GM12878 (cell line): ENCODE measurements at regions not wholly inside any gene's neighbourhood (a gene's known extent, or its start where the extent isn't known, plus 50 kb on each side); places are given as distances from the start of the nearest gene placed in this dataset.

Source experiments
- ATAC-seq: fragments of 200-7000 bp; cut with Tn5 transposase; 3 replicates; pipeline ENCODE4 v1.9.1; 2020; ENCODE audit warnings: mild to moderate bottlenecking, moderate library complexity
- BruUV-seq: library from RNA; stranded (reverse); fragments of 400-500 nt; replicated peaks from 2 replicates; lab custom pipeline; 2021; lab: Mats Ljungman, UMichigan
- CTCF ChIA-PET: fragments of 300-600 bp; sonication (Branson Sonifier 250); formaldehyde crosslinking; extraction: SDS; loops from one replicate; lab custom pipeline; 2021; ENCODE audit warnings: inconsistent platforms; lab: Yijun Ruan, JAX
- POLR2A ChIA-PET: fragments of 350-600 bp; formaldehyde crosslinking; extraction: SDS; loops from one replicate; lab custom pipeline; 2021; ENCODE audit warnings: inconsistent platforms; lab: Charles Lee
- RAD21 ChIA-PET: fragments of 300-600 bp; sonication (Branson Sonifier 250); formaldehyde crosslinking; loops from one replicate; lab custom pipeline; 2023; ENCODE audit warnings: antibody characterized with exemption; ENCODE audit not compliant: unreplicated experiment; lab: Charles Lee
- SMC1A ChIA-PET: fragments of 300-600 bp; sonication (Branson Sonifier 250); formaldehyde crosslinking; loops from one replicate; lab custom pipeline; 2023; ENCODE audit not compliant: unreplicated experiment, uncharacterized antibody; lab: Charles Lee
- DNase-seq: peaks from one replicate; pipeline ENCODE4 v3.0.0-alpha.2; 2011; ENCODE audit warnings: low read depth, low spot score
- FAIRE-seq: peaks from 3 replicates; lab custom pipeline; 2011; peaks lifted over from hg19 to GRCh38; lab: Jason Lieb, UNC
- H2AFZ ChIP-seq: 2 replicates; pipeline ENCODE4 v1.6.0; 2011; ENCODE audit warnings: low read depth, low read length, control low read depth; ENCODE audit not compliant: control insufficient read depth
- H3K27ac ChIP-seq: 2 replicates; pipeline ENCODE4 v1.5.1; 2011; ENCODE audit warnings: control low read depth; ENCODE audit not compliant: control insufficient read depth, insufficient read depth
- H3K27me3 ChIP-seq, 2 experiments: replicated peaks in 1 of 2; 2 replicates each; pipeline versions ENCODE4 v1.6.0 to v1.6.1; 2011; ENCODE audit warnings: low read length in 1 of 2; ENCODE audit not compliant: control insufficient read depth in 2 of 2, insufficient read depth in 2 of 2
- H3K36me3 ChIP-seq, 2 experiments: 2 replicates each; pipeline ENCODE4 v1.5.1; 2011; ENCODE audit warnings: low read length in 1 of 2; ENCODE audit not compliant: control insufficient read depth in 2 of 2, insufficient read depth in 2 of 2
- H3K4me1 ChIP-seq: 2 replicates; pipeline ENCODE4 v1.6.1; 2011; ENCODE audit warnings: mild to moderate bottlenecking, low read length, moderate library complexity, mixed read lengths; ENCODE audit not compliant: control insufficient read depth, insufficient read depth
- H3K4me2 ChIP-seq: 2 replicates; pipeline ENCODE4 v1.6.0; 2011; ENCODE audit warnings: control low read depth; ENCODE audit not compliant: control insufficient read depth, insufficient read depth
- H3K4me3 ChIP-seq: fragments of 200-600 bp; sonication (generic); 2 replicates; pipeline ENCODE4 v1.5.1; 2016
- H3K79me2 ChIP-seq: 2 replicates; pipeline ENCODE4 v1.6.0; 2011; ENCODE audit warnings: low read length; ENCODE audit not compliant: control insufficient read depth, insufficient read depth
- H3K9ac ChIP-seq: 2 replicates; pipeline ENCODE4 v1.8.0; 2011; ENCODE audit warnings: low read length, control low read depth, mixed read lengths; ENCODE audit not compliant: control insufficient read depth, insufficient read depth
- H3K9me3 ChIP-seq: replicated peaks from 3 replicates; pipeline ENCODE4 v1.5.1; 2011; ENCODE audit warnings: mild to moderate bottlenecking, low read length; ENCODE audit not compliant: control insufficient read depth, insufficient read depth
- H4K20me1 ChIP-seq: 2 replicates; pipeline ENCODE4 v1.6.0; 2011; ENCODE audit not compliant: control insufficient read depth, insufficient read depth
- ATF7 ChIP-seq: fragments of 450-650 bp; IDR thresholded peaks from 2 replicates; pipeline ENCODE4 v1.6.1; 2016; ENCODE audit warnings: low read depth, mild to moderate bottlenecking
- BRCA1 ChIP-seq: IDR thresholded peaks from 2 replicates; pipeline ENCODE4 v1.6.1; 2011; ENCODE audit warnings: low read depth, low read length, improper control_type of control experiment
- CUX1 ChIP-seq: IDR thresholded peaks from 2 replicates; pipeline ENCODE4 v1.6.1; 2012; ENCODE audit warnings: improper control_type of control experiment, low read depth, low read length; ENCODE audit not compliant: insufficient replicate concordance
- EED ChIP-seq: sonication (generic); IDR thresholded peaks from 2 replicates; pipeline ENCODE4 v1.6.1; 2016; ENCODE audit warnings: antibody characterized with exemption, low read depth
- HCFC1 ChIP-seq: fragments of 150-350 bp; IDR thresholded peaks from 2 replicates; pipeline ENCODE4 v1.6.1; 2014; ENCODE audit warnings: low read length
- HDGF ChIP-seq: fragments of 450-650 bp; IDR thresholded peaks from 2 replicates; pipeline ENCODE4 v1.6.1; 2016; ENCODE audit warnings: antibody characterized with exemption
- MYC ChIP-seq: IDR thresholded peaks from 2 replicates; pipeline ENCODE4 v1.6.1; 2011; ENCODE audit warnings: mild to moderate bottlenecking, low read length, moderate library complexity, inconsistent platforms; ENCODE audit not compliant: insufficient read depth, insufficient replicate concordance, insufficient read length, severe bottlenecking
- YBX1 ChIP-seq: fragments of 450-650 bp; IDR thresholded peaks from 2 replicates; pipeline ENCODE4 v1.6.1; 2016; ENCODE audit warnings: antibody characterized with exemption
- ZBTB4 ChIP-seq: fragments of 450-650 bp; formaldehyde crosslinking; IDR thresholded peaks from 2 replicates; pipeline ENCODE4 v1.4.0; 2022; ENCODE audit warnings: mild to moderate bottlenecking, moderate library complexity
- WGBS: methylation state at CpG from one replicate; pipeline ENCODE4 v1.1.6; 2016; ENCODE audit warnings: low lambda C conversion rate; ENCODE audit not compliant: insufficient replicate concordance, insufficient coverage; ENCODE audit errors: missing lambda C conversion rate; 5-methylcytosine and 5-hydroxymethylcytosine counted together
- in situ Hi-C: fragments of 300-500 bp; cut with MboI; formaldehyde crosslinking; loops from 9 replicates; pipeline ENCODE4 v1.14.3; 2018; ENCODE audit warnings: mixed read lengths
- intact Hi-C: fragments of 100-400 bp; cut with micrococcal nuclease; formaldehyde crosslinking; loops from one replicate; pipeline ENCODE4 v1.14.2; 2022; ENCODE audit not compliant: unreplicated experiment
- TF ChIP-seq, protein P1 (sequence below): fragments of 450-650 bp; formaldehyde crosslinking; IDR thresholded peaks from 2 replicates; pipeline ENCODE4 v1.4.0; 2020; ENCODE audit warnings: mild to moderate bottlenecking, moderate library complexity

DNA sequence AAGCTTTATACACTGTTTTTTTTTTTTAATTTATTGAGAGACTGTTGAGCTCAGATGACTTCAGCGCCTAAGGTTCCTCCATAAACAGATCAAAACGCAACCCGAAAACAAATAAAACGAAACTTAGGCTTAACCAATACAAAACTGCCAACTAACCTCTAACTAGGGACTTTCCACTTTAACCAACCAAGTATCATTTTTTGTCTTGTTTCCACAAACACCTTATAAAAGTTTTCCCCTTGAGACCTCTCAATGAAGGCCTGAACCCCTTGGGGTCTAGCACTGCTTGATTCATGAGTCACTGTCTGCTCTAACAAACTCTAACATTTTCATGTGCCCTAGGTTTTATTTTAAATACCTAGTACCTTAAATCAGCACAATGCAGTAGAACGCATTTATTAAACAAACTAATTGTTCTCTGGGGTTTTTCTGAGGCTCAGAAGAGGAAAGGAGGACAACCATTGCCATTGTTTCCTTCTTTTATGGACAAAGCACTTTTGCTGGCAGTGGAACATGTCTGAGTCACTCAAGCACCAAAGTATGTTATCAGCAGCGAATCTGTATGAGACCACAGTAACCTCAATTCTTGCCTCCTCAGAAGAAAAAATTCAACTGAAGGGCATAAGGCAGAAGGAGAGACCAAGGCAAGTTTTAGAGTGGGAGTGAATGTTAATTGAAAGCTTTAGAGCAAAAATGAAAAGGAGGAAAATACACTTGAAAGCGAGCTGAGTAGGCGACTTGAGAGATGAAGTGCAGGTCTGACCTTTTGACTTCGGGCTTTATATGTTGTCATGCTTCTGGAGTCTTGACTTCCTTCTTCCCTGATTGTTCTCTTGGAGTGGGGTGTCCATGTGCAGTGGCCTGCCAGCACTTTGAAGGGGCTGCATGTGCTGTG is 97.7 kb upstream of the HCN1 start:
- WGBS, result under 1% methylated on average over 9 of the region's 9 CpGs
- Histone ChIP-seq H3K9me3 (peaks cover 8% of the 10 kb centered on the region; the same call in 1 of the 3 replicates), H3K4me3 (no peak overlapping the region), H3K79me2 (no peaks in the 10 kb centered on the region), H3K27me3 (no peaks in the 10 kb centered on the region), H3K27ac (peak overlapping the region; percentile 66), H2AFZ (peak overlapping the region; percentile 37; the same call in 1 of the 2 replicates), H4K20me1 (no peaks in the 10 kb centered on the region), H3K4me2 (no peak overlapping the region), H3K9ac (peak overlapping the region; percentile 18; the same call in 1 of the 2 replicates), H3K36me3 (no peaks in the 10 kb centered on the region; a peak in 1 of 4 replicates), H3K4me1 (no peaks in the 10 kb centered on the region)
- intact Hi-C loops (loop anchor here (10.0 kb wide), 2 partner anchors 859 to 919 kb away; no protein-coding TSS in a partner anchor), in situ Hi-C loops (loop anchor here (10.0 kb wide), 1 partner anchor 919 kb away; no protein-coding TSS in a partner anchor)
- FAIRE-seq (no peak), ATAC-seq (peak; percentile 93), DNase-seq (peak; percentile 88)
- no TSS peak for BruUV-seq
- SMC1A ChIA-PET, result no interaction called here
- CTCF ChIA-PET, result no interaction called here
- POLR2A ChIA-PET, result no interaction called here
- RAD21 ChIA-PET, result interaction anchor here (1.0 kb wide), 1 partner anchor 841 kb away, joined by 3 read pairs; no protein-coding TSS in a partner anchor
- TF ChIP-seq MYC, result no peak
- TF ChIP-seq YBX1, result peak; percentile 61; the same call in 1 of the 2 replicates
- no peak for TF ChIP-seq BRCA1
- no peak for TF ChIP-seq EED
- no peak for TF ChIP-seq HCFC1
- TF ChIP-seq, protein P1, sequence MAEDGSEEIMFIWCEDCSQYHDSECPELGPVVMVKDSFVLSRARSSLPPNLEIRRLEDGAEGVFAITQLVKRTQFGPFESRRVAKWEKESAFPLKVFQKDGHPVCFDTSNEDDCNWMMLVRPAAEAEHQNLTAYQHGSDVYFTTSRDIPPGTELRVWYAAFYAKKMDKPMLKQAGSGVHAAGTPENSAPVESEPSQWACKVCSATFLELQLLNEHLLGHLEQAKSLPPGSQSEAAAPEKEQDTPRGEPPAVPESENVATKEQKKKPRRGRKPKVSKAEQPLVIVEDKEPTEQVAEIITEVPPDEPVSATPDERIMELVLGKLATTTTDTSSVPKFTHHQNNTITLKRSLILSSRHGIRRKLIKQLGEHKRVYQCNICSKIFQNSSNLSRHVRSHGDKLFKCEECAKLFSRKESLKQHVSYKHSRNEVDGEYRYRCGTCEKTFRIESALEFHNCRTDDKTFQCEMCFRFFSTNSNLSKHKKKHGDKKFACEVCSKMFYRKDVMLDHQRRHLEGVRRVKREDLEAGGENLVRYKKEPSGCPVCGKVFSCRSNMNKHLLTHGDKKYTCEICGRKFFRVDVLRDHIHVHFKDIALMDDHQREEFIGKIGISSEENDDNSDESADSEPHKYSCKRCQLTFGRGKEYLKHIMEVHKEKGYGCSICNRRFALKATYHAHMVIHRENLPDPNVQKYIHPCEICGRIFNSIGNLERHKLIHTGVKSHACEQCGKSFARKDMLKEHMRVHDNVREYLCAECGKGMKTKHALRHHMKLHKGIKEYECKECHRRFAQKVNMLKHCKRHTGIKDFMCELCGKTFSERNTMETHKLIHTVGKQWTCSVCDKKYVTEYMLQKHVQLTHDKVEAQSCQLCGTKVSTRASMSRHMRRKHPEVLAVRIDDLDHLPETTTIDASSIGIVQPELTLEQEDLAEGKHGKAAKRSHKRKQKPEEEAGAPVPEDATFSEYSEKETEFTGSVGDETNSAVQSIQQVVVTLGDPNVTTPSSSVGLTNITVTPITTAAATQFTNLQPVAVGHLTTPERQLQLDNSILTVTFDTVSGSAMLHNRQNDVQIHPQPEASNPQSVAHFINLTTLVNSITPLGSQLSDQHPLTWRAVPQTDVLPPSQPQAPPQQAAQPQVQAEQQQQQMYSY (CRISPR knock-in tag), result no peak
- TF ChIP-seq CUX1, result no peak
- peak; percentile 82 for TF ChIP-seq ATF7
- no peak for TF ChIP-seq HDGF
- TF ChIP-seq ZBTB4 (CRISPR knock-in tag), result no peak
